ENCODE measurements at regions not wholly inside any gene's neighbourhood (a gene's known extent, or its start where the extent isn't known, plus 50 kb on each side); places are given as distances from the start of the nearest gene placed in this dataset.

DNA sequence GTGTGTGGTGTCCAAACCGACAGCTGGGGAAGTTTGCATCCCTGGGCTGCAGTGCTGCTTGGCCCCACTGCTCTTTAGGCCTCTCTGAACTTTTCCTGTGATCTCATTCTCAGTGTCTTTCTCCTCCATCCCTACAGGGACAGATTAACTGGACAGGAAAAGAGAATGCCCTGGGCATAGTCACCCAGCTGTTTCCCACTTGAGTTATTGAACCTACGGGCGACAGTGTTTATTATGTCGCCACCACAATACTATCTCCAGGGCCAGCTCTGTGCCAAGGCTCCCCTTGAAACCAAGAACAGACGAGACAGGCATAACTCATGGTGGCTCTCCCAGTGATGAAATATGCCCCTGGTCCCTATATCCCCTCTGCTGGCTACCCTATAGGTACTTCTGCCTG is 147.8 kb upstream of the EPHA7 start:
- TF ChIP-seq POLR2AphosphoS5 (IDR thresholded peaks at IDR 0.05) (no peak), CTCF (IDR thresholded peaks at IDR 0.05; ENCODE audit: poor library complexity, severe bottlenecking) (no peak), EZH2 (IDR thresholded peaks at IDR 0.05; ENCODE audit: borderline replicate concordance, insufficient read depth, low read length, poor library complexity, severe bottlenecking) (no peak), EP300 (conservative IDR thresholded peaks at IDR 0.05; ENCODE audit: poor library complexity, severe bottlenecking) (no peak), REST (IDR thresholded peaks at IDR 0.05; ENCODE audit: borderline replicate concordance) (no peak), RAD21 (conservative IDR thresholded peaks at IDR 0.05) (no peak), TAF1 (IDR thresholded peaks at IDR 0.05; ENCODE audit: low read depth) (no peak)

Measured in neural cell (in vitro differentiated cells).